ENCODE measurements at regions not wholly inside any gene's neighbourhood (a gene's known extent, or its start where the extent isn't known, plus 50 kb on each side); places are given as distances from the start of the nearest gene placed in this dataset.

DNA sequence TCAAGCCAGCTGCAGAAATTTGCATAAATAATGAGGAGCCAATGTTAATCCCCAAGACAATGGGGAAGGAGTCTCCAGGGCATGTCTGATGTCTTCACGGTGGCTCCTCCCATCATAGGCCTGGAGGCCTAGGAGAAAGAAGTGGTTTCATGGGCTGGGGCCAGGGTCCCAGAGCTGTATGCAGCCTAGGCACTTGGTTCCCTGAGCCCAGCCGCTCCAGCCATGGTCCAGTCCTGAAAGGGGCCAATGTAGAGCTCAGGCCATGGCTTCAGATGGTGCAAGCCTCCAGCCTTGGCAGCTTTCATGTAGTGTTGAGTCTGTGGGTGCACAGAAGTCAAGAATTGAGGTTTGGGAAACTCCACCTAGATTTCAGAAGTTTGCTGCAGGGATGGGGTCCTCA lies 628.2 kb upstream of the GRIA3 start:
- TF ChIP-seq, protein P1, sequence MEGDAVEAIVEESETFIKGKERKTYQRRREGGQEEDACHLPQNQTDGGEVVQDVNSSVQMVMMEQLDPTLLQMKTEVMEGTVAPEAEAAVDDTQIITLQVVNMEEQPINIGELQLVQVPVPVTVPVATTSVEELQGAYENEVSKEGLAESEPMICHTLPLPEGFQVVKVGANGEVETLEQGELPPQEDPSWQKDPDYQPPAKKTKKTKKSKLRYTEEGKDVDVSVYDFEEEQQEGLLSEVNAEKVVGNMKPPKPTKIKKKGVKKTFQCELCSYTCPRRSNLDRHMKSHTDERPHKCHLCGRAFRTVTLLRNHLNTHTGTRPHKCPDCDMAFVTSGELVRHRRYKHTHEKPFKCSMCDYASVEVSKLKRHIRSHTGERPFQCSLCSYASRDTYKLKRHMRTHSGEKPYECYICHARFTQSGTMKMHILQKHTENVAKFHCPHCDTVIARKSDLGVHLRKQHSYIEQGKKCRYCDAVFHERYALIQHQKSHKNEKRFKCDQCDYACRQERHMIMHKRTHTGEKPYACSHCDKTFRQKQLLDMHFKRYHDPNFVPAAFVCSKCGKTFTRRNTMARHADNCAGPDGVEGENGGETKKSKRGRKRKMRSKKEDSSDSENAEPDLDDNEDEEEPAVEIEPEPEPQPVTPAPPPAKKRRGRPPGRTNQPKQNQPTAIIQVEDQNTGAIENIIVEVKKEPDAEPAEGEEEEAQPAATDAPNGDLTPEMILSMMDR (IDR thresholded peaks at IDR 0.05) = no peak
- TF ChIP-seq POLR2A (IDR thresholded peaks at IDR 0.05) = no peak

Measured in thyroid gland (tissue), 4 donors.